ENCODE measurements at regions not wholly inside any gene's neighbourhood (a gene's known extent, or its start where the extent isn't known, plus 50 kb on each side); places are given as distances from the start of the nearest gene placed in this dataset.

DNA sequence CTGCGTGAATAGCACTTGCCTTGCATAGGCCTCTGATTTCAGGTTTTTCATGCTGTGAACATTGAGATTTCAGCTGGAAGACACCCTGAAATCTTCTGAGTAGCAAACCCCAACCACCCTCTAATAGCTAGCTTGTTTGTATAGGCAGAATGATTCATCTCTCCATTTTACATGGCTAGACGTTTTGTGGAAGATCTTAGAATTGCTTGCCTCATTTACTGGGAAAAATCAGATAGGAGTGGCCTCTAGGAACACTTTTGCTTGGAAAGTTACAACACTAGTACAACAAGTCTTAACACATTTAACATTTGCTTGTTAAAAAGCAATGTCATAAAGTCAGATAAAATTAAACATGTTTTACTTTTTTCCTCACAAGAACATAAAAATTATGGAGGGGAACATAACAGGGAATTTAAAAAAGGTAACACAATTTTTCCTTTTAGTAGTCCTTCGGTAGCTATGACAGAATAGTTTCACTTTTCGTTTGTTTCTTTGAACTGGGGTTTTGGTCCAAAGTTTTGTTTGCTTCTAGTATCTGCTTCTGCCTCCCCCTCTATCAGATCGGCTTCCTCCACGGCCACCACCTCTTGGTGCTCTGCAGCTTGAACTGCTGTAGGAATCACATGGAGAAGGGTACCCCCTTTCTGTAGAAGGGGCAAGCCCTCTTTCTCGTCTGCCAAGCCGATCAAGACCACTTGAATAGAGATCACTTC lies 102.2 kb upstream of the PTCHD4 start:
- POLR2A ChIA-PET, result no interaction called here
- H3K4me3 ChIP-seq (ENCODE audit: low read length), result no peak overlapping the region
- H3K27ac ChIP-seq (ENCODE audit: low read depth, low read length), result no peak overlapping the region
- H3K27me3 Mint-ChIP-seq, result no peaks in the 10 kb centered on the region
- no peaks in the 10 kb centered on the region for H3K36me3 ChIP-seq (ENCODE audit: insufficient read depth, low read length)
- H3K9me3 ChIP-seq (ENCODE audit: low read length), result no peaks in the 10 kb centered on the region
- H3K9me3 Mint-ChIP-seq, result peaks cover 0 to 12% (median 5%) of the 10 kb centered on the region in 5 donors
- H3K27ac Mint-ChIP-seq, result no peak overlapping the region
- no peaks in the 10 kb centered on the region for H3K4me1 ChIP-seq (ENCODE audit: insufficient read depth, low read length)
- no peaks in the 10 kb centered on the region for H3K4me1 Mint-ChIP-seq
- no peak for DNase-seq
- H3K27me3 ChIP-seq (ENCODE audit: insufficient read depth, low read length, poor library complexity, severe bottlenecking), result no peaks in the 10 kb centered on the region
- no peaks in the 10 kb centered on the region for H3K36me3 Mint-ChIP-seq
- H3K4me3 Mint-ChIP-seq, result no peak overlapping the region
- CTCF ChIA-PET, result no interaction called here

DNA sequence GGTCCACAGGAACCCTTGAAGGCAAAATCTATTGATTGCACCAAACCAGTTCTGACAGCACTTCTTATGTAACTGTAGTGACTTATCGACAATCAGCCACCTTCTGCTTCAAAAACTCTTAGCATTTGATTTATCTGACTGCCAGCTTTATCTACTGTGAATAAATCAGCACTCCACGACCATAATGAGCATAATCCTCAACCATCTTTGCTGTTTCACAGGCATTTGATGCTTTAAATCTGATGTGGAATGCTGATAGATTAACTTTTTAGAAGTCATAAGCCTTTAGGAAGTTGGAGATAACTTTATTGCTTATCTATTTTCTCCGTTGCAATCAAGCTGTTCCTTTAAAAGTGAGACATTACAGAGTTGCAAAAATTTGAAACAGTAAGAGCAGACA lies 101.5 kb upstream of the PTCHD4 start:
- no peak overlapping the region for H3K4me3 ChIP-seq (ENCODE audit: low read length)
- no peak for DNase-seq
- no peaks in the 10 kb centered on the region for H3K9me3 ChIP-seq (ENCODE audit: low read length)
- H3K9me3 Mint-ChIP-seq, result peaks cover 0 to 12% (median 5%) of the 10 kb centered on the region in 5 donors
- no peaks in the 10 kb centered on the region for H3K27me3 Mint-ChIP-seq
- H3K27me3 ChIP-seq (ENCODE audit: insufficient read depth, low read length, poor library complexity, severe bottlenecking), result no peaks in the 10 kb centered on the region
- no peak overlapping the region for H3K27ac ChIP-seq (ENCODE audit: low read depth, low read length)
- no peaks in the 10 kb centered on the region for H3K36me3 ChIP-seq (ENCODE audit: insufficient read depth, low read length)
- H3K4me3 Mint-ChIP-seq, result no peak overlapping the region
- CTCF ChIA-PET, result no interaction called here
- no peaks in the 10 kb centered on the region for H3K4me1 Mint-ChIP-seq
- H3K27ac Mint-ChIP-seq, result no peak overlapping the region
- H3K4me1 ChIP-seq (ENCODE audit: insufficient read depth, low read length), result no peaks in the 10 kb centered on the region
- no peaks in the 10 kb centered on the region for H3K36me3 Mint-ChIP-seq
- POLR2A ChIA-PET, result no interaction called here

DNA sequence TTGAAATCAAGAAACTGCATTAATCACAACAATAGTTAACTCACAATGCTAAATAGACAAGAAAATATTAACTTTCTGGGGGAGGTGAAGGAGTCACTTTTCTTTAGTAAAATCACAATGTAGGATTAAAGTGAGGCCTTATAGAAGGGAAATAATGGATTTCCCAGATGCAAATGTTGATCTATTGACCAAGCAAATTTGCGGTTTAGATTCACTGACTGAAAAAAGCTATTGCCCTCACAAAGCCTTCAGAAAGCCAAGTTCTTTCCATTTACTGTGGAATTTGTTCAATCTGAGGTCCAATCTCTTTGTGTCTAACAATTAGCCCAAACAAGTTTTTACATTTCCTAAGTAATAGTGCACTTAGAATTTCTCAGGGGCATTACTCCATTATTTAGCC lies 95.1 kb upstream of the PTCHD4 start:
- Mint-ChIP-seq H3K27me3 (no peaks in the 10 kb centered on the region), H3K36me3 (no peaks in the 10 kb centered on the region), H3K9me3 (peaks cover 0 to 12% (median 3%) of the 10 kb centered on the region in 5 donors), H3K4me1 (no peaks in the 10 kb centered on the region), H3K27ac (no peak overlapping the region), H3K4me3 (no peak overlapping the region)
- Histone ChIP-seq H3K36me3 (ENCODE audit: insufficient read depth, low read length) (no peaks in the 10 kb centered on the region), H3K27me3 (ENCODE audit: insufficient read depth, low read length, poor library complexity, severe bottlenecking) (no peaks in the 10 kb centered on the region), H3K9me3 (ENCODE audit: low read length) (no peaks in the 10 kb centered on the region), H3K4me3 (ENCODE audit: low read length) (no peak overlapping the region), H3K27ac (ENCODE audit: low read depth, low read length) (no peak overlapping the region), H3K4me1 (ENCODE audit: insufficient read depth, low read length) (no peaks in the 10 kb centered on the region)
- ChIA-PET POLR2A (no interaction called here), CTCF (no interaction called here)
- DNase-seq, result no peak

DNA sequence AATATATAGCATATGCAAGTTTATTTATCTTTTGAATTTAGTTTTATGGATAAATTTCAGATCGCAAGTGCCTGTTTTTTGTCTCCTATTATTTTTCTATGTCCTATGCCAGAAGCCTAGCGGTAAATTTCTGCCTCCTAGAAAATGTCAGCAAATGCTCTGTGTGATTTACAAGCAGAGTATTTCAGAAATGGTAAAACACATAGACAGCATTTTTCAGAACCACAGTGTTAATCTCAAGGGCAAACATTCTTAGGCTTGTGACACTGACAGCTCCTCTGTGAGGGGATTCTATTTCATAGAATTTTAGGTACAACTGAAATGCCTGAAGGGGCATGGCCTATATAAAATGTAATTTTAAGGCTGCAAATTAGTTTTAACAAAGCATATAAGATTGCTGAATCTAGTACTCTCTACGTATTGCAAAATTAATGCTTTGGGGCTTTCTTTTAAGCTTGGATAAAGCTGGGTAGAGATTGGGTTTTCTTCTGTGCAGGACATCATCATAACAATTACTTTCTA lies 89.9 kb upstream of the PTCHD4 start:
- H3K36me3 Mint-ChIP-seq, result no peaks in the 10 kb centered on the region
- POLR2A ChIA-PET, result no interaction called here
- CTCF ChIA-PET, result no interaction called here

DNA sequence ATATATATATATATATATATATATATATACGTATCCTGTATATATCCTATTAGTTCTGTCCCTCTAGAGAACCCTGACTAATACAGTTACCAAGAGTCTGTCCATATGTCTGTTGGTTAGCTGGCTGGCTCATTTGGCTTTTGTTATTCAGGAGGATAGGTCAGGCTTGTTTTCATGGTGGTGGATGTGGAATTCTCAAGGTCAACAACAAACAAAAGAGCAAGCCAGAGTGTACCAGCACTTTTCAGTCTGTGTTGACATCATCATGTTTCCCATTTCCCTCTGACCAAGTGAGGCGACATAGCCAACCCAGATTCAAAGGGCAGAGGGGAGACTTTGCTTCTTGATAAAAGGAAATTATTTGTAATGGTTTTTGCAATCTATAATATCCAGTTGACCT lies 88.5 kb upstream of the PTCHD4 start:
- Mint-ChIP-seq H3K9me3 (peaks cover 0 to 7% (median 6%) of the 10 kb centered on the region in 5 donors), H3K4me3 (no peak overlapping the region), H3K4me1 (no peaks in the 10 kb centered on the region), H3K36me3 (no peaks in the 10 kb centered on the region), H3K27ac (no peak overlapping the region), H3K27me3 (no peaks in the 10 kb centered on the region)
- H3K27ac ChIP-seq (ENCODE audit: low read depth, low read length), result no peak overlapping the region
- no peaks in the 10 kb centered on the region for H3K36me3 ChIP-seq (ENCODE audit: insufficient read depth, low read length)
- DNase-seq, result no peak
- H3K4me1 ChIP-seq (ENCODE audit: insufficient read depth, low read length), result no peaks in the 10 kb centered on the region
- ChIA-PET CTCF (no interaction called here), POLR2A (no interaction called here)
- no peaks in the 10 kb centered on the region for H3K27me3 ChIP-seq (ENCODE audit: insufficient read depth, low read length, poor library complexity, severe bottlenecking)
- no peaks in the 10 kb centered on the region for H3K9me3 ChIP-seq (ENCODE audit: low read length)
- no peak overlapping the region for H3K4me3 ChIP-seq (ENCODE audit: low read length)

More for the DNA sequence above, 89.9 kb upstream of the PTCHD4 start:
- Mint-ChIP-seq H3K27me3 (no peaks in the 10 kb centered on the region), H3K4me1 (no peaks in the 10 kb centered on the region), H3K9me3 (peaks cover 0 to 12% (median 6%) of the 10 kb centered on the region in 5 donors), H3K4me3 (no peak overlapping the region), H3K27ac (no peak overlapping the region)
- Histone ChIP-seq H3K4me1 (ENCODE audit: insufficient read depth, low read length) (no peaks in the 10 kb centered on the region), H3K27me3 (ENCODE audit: insufficient read depth, low read length, poor library complexity, severe bottlenecking) (no peaks in the 10 kb centered on the region), H3K27ac (ENCODE audit: low read depth, low read length) (no peak overlapping the region), H3K36me3 (ENCODE audit: insufficient read depth, low read length) (no peaks in the 10 kb centered on the region), H3K9me3 (ENCODE audit: low read length) (no peaks in the 10 kb centered on the region), H3K4me3 (ENCODE audit: low read length) (no peak overlapping the region)
- no peak for DNase-seq

DNA sequence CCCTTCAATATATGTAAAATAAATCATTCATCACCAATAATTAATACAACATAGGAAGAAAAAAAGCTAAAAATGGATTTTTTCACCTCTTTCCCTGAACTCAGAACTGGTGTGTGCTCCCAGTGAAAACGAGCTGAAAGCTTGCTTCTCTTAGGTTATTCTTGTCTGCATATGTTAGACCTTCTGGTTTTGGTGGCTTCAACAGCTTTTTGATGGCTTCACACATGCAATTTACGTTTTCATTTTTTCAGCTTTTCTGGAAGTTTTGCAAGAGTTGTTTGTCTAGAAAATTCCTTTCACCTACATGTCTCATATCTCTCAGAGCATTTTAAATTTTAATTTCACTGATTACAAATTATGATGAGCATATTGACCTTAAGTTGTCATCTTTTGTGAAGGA lies 86.9 kb upstream of the PTCHD4 start:
- no peaks in the 10 kb centered on the region for H3K9me3 ChIP-seq (ENCODE audit: low read length)
- H3K27ac ChIP-seq (ENCODE audit: low read depth, low read length), result no peak overlapping the region
- H3K4me1 Mint-ChIP-seq, result no peaks in the 10 kb centered on the region
- H3K36me3 ChIP-seq (ENCODE audit: insufficient read depth, low read length), result no peaks in the 10 kb centered on the region
- peaks cover 0 to 7% (median 3%) of the 10 kb centered on the region in 5 donors for H3K9me3 Mint-ChIP-seq
- no peaks in the 10 kb centered on the region for H3K27me3 ChIP-seq (ENCODE audit: insufficient read depth, low read length, poor library complexity, severe bottlenecking)
- DNase-seq, result no peak
- H3K4me3 ChIP-seq (ENCODE audit: low read length), result no peak overlapping the region
- no peak overlapping the region for H3K4me3 Mint-ChIP-seq
- ChIA-PET POLR2A (no interaction called here), CTCF (interaction anchor here (1.2 kb wide), 1 partner anchor 10 kb away, joined by 3 read pairs; no protein-coding TSS in a partner anchor)
- H3K27me3 Mint-ChIP-seq, result no peaks in the 10 kb centered on the region
- H3K4me1 ChIP-seq (ENCODE audit: insufficient read depth, low read length), result no peaks in the 10 kb centered on the region
- H3K36me3 Mint-ChIP-seq, result no peaks in the 10 kb centered on the region
- H3K27ac Mint-ChIP-seq, result no peak overlapping the region

DNA sequence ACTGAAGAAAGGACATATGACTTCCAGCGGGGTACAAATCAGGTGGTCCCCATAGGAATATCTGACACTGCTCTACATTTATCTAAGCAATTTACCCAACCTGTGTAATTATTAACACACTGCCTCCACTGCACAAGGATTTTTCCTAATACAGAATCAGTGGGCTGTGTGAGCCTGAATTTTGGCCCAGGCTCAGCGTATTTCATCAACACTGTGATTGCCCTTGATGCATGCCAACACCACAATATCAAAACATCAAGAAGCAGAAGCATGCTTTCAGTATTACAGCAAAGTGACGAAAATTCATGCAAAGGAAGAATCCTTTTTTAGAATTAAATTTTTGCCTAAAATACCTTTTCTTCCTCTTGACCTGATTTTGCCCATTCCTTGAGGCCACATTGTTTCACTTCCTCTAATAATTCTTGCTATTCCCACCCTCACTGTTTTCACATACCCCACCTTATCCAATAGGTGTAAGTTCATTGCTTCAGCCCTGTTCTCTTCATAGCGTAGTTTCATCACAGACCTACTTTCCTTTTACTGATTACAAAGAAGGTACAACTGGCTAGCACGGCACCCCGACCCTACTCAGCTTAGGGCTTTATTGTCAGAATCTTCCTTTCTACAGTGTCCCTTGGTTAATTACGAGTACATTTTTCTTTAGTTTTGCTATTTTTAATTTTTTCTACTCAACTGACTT lies 83.7 kb upstream of the PTCHD4 start:
- H3K27ac ChIP-seq (ENCODE audit: low read depth, low read length), result no peak overlapping the region
- H3K4me1 ChIP-seq (ENCODE audit: insufficient read depth, low read length), result no peaks in the 10 kb centered on the region
- Mint-ChIP-seq H3K4me3 (no peak overlapping the region), H3K36me3 (no peaks in the 10 kb centered on the region), H3K9me3 (peaks cover 0 to 10% (median 0%) of the 10 kb centered on the region in 5 donors), H3K4me1 (no peaks in the 10 kb centered on the region), H3K27me3 (no peaks in the 10 kb centered on the region), H3K27ac (no peak overlapping the region)
- CTCF ChIA-PET, result no interaction called here
- H3K9me3 ChIP-seq (ENCODE audit: low read length), result no peaks in the 10 kb centered on the region
- POLR2A ChIA-PET, result no interaction called here
- no peak for DNase-seq
- H3K27me3 ChIP-seq (ENCODE audit: insufficient read depth, low read length, poor library complexity, severe bottlenecking), result no peaks in the 10 kb centered on the region
- no peak overlapping the region for H3K4me3 ChIP-seq (ENCODE audit: low read length)
- no peaks in the 10 kb centered on the region for H3K36me3 ChIP-seq (ENCODE audit: insufficient read depth, low read length)

DNA sequence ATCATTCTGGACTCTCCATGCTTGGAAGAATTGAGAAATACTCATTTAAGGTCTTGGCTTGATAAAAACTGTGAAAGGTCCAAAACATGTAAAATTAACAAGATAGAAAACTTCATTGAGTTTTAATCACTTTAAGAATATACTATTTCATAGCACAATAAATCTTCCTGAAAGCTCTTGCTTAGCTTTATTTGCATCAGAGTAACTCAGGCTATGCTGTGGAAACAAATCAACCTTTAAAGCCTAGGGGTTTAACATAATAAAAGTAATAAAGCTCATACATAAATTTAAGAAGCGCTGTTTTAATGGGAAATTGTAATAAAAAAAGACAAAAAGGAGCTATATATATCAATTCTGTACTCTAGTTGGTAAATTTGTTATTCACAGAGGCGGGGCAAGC lies 77.2 kb upstream of the PTCHD4 start:
- ChIA-PET CTCF (no interaction called here), POLR2A (no interaction called here)
- Histone ChIP-seq H3K27ac (ENCODE audit: low read depth, low read length) (no peak overlapping the region), H3K9me3 (ENCODE audit: low read length) (no peaks in the 10 kb centered on the region), H3K4me1 (ENCODE audit: insufficient read depth, low read length) (no peaks in the 10 kb centered on the region), H3K27me3 (ENCODE audit: insufficient read depth, low read length, poor library complexity, severe bottlenecking) (no peaks in the 10 kb centered on the region), H3K36me3 (ENCODE audit: insufficient read depth, low read length) (no peaks in the 10 kb centered on the region), H3K4me3 (ENCODE audit: low read length) (no peak overlapping the region)
- Mint-ChIP-seq H3K27me3 (no peaks in the 10 kb centered on the region), H3K9me3 (peaks cover 0 to 12% (median 0%) of the 10 kb centered on the region in 5 donors), H3K36me3 (no peaks in the 10 kb centered on the region), H3K27ac (no peak overlapping the region), H3K4me3 (no peak overlapping the region), H3K4me1 (no peaks in the 10 kb centered on the region)
- DNase-seq, result no peak

All from CD8-positive, alpha-beta memory T cell (primary cell).